GM23248 (cell line): ENCODE measurements at regions not wholly inside any gene's neighbourhood (a gene's known extent, or its start where the extent isn't known, plus 50 kb on each side); places are given as distances from the start of the nearest gene placed in this dataset.

ENCODE experiments used
- EZH2 ChIP-seq: fragments of 200-600 bp; sonication (generic); IDR thresholded peaks from 2 replicates; pipeline ENCODE4 v1.6.1; 2018; ENCODE audit warnings: antibody characterized with exemption, mild to moderate bottlenecking; ENCODE audit not compliant: insufficient read depth, poor library complexity, severe bottlenecking
- EZH2phosphoT487 ChIP-seq: fragments of 200-600 bp; sonication (generic); IDR thresholded peaks from 2 replicates; pipeline ENCODE4 v1.6.1; 2018; ENCODE audit warnings: antibody characterized with exemption, moderate library complexity, mild to moderate bottlenecking, low read depth; ENCODE audit not compliant: insufficient read depth

DNA sequence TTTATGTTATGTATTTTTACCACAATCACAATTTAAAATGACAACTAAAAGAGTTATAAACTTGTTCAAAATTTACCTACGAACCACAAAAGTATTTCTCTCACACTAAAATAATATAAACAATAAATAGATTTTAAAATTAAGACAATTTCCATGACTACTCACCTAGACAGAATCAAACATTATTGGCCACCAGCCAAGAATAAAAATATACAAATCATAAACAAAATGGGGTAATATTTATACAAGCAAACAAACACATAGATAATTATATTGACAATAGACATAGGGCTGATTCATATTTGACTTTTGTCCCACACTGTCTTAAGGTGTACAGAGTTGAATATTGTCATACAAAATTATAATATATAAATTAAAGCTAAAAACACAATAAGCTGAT lies 119.6 kb upstream of the ZNF92 start:
- no peak for TF ChIP-seq EZH2
- TF ChIP-seq EZH2phosphoT487: no peak
